ENCODE measurements at regions not wholly inside any gene's neighbourhood (a gene's known extent, or its start where the extent isn't known, plus 50 kb on each side); places are given as distances from the start of the nearest gene placed in this dataset.

- Histone ChIP-seq H3K36me3 (ENCODE audit: control insufficient read depth, insufficient read depth, low read length) (no peaks in the 10 kb centered on the region), H3K4me1 (ENCODE audit: control insufficient read depth, insufficient read depth, low read length) (no peaks in the 10 kb centered on the region), H3K27me3 (ENCODE audit: control insufficient read depth, insufficient read depth, low read length) (no peaks in the 10 kb centered on the region), H3K9me3 (ENCODE audit: control insufficient read depth, insufficient read depth, low read depth, low read length) (no peaks in the 10 kb centered on the region), H3K4me3 (ENCODE audit: low read depth in 2 of 2, low read length in 2 of 2) (no peak overlapping the region), H3K27ac (ENCODE audit: low read length) (no peak overlapping the region)
- no TSS peak for BruUV-seq (replicated peaks)
- ATAC-seq (no peak), DNase-seq (ENCODE audit: low read depth, low spot score) (no peak)
- in situ Hi-C loops (cut with HindIII; ENCODE audit: low pct_unique_long_range_greater_than_20kb, low sequenced_read_pairs) (no loop called here), intact Hi-C loops (cut with micrococcal nuclease; ENCODE audit: unreplicated experiment) (no loop called here)
- ChIA-PET CTCF (no interaction called here), POLR2A (no interaction called here)
- no peak for TF ChIP-seq CTCF (IDR thresholded peaks at IDR 0.05)
- TF ChIP-seq REST (IDR thresholded peaks at IDR 0.05; ENCODE audit: insufficient read depth in 1 of 2, low read depth in 2 of 2, low read length in 1 of 2), result no peak
Measured at GRCh38 chr14:86683561-86683960, 1153.6 kb downstream of the FLRT2 start.

GRCh38 chr14:86675059-86675458 lies 1145.1 kb downstream of the FLRT2 start:
- Histone ChIP-seq H3K9me3 (ENCODE audit: control insufficient read depth, insufficient read depth, low read depth, low read length) (no peaks in the 10 kb centered on the region), H3K27ac (ENCODE audit: low read length) (no peak overlapping the region), H3K4me1 (ENCODE audit: control insufficient read depth, insufficient read depth, low read length) (no peaks in the 10 kb centered on the region), H3K36me3 (ENCODE audit: control insufficient read depth, insufficient read depth, low read length) (no peaks in the 10 kb centered on the region), H3K4me3 (ENCODE audit: low read depth in 2 of 2, low read length in 2 of 2) (no peak overlapping the region), H3K27me3 (ENCODE audit: control insufficient read depth, insufficient read depth, low read length) (no peaks in the 10 kb centered on the region)
- in situ Hi-C loops (cut with HindIII; ENCODE audit: low pct_unique_long_range_greater_than_20kb, low sequenced_read_pairs), result no loop called here
- DNase-seq (ENCODE audit: low read depth, low spot score), result no peak
- no peak for TF ChIP-seq CTCF (IDR thresholded peaks at IDR 0.05)
- TF ChIP-seq POLR2AphosphoS5 (IDR thresholded peaks at IDR 0.05; ENCODE audit: low read depth, low read length), result no peak
- no peak for TF ChIP-seq TCF7L2 (IDR thresholded peaks at IDR 0.05; ENCODE audit: low read depth, low read length)
- no peak for TF ChIP-seq REST (IDR thresholded peaks at IDR 0.05; ENCODE audit: insufficient read depth in 1 of 2, low read depth in 2 of 2, low read length in 1 of 2)
- POLR2A ChIA-PET, result no interaction called here
- intact Hi-C loops (cut with micrococcal nuclease; ENCODE audit: unreplicated experiment), result no loop called here
- no peak for ATAC-seq
- BruUV-seq (replicated peaks), result no TSS peak
- CTCF ChIA-PET, result interaction anchor here (0.6 kb wide), 1 partner anchor 60 kb away, joined by 4 read pairs; no protein-coding TSS in a partner anchor

Measured in Panc1 (cell line).